Heart left ventricle (tissue), 13 donors: ENCODE measurements at regions not wholly inside any gene's neighbourhood (a gene's known extent, or its start where the extent isn't known, plus 50 kb on each side); places are given as distances from the start of the nearest gene placed in this dataset.

Experiments used
- CTCF ChIP-seq, 12 donors: fragments of 200-600 bp; sonication (generic) in 4 of 12; IDR thresholded peaks; one replicate each; pipeline versions ENCODE4 v1.5.0 to v1.8.0; 2018 to 2022; ENCODE audit warnings: antibody characterized with exemption in 12 of 12, mild to moderate bottlenecking in 5 of 12
- POLR2A ChIP-seq, 2 donors: fragments of 450-650 bp; IDR thresholded peaks; one replicate each; pipeline ENCODE4 v1.6.1; 2017; ENCODE audit warnings: antibody characterized with exemption in 2 of 2, mild to moderate bottlenecking in 2 of 2, moderate library complexity in 2 of 2
- donor health status: ischemic (EF 13 %, LVEDD 7.1; RV severe dilation, severe dysfunction).
- donor health status: DM: no; HTN: yes; CAD: no.
- donor health status: DM: no; HTN: no; CAD: no.
- donor health status: ischemic (EF 25% LVEDD 6.9; RV normal size, moderate dysfunction).
- donor health status: ischemic (EF 25% LVEDD 5.7; RV mildly dilated, moderate dysfunction).
- donor health status: ischemic (EF 35%, LVEDD 5.7; RV mildly dilated, moderate dysfunction).
- donor health status: nonischemic (EF 11% LVEDD 7.7; RV severe dilation, severe dysfunction).
- donor health status: DM: yes; HTN: yes; CAD: no.
- donor health status: PGD.
- donor health status: ischemic (EF 29% LVEDD 5.4; RV normal size, mild dysfunction).
- donor health status: nonischemic (EF 23%, LVEDD 6.1; RV moderate dilation, normal function).

- TF ChIP-seq POLR2A (IDR thresholded peaks at IDR 0.05) (no peak), CTCF (IDR thresholded peaks at IDR 0.05) (no peak)
Observed at GRCh38 chr4:81754169-81754568, 282.5 kb upstream of the RASGEF1B start.
